Right cardiac atrium (tissue), 5 donors: ENCODE measurements at regions not wholly inside any gene's neighbourhood (a gene's known extent, or its start where the extent isn't known, plus 50 kb on each side); places are given as distances from the start of the nearest gene placed in this dataset.

ENCODE experiments used
- ATAC-seq, 2 donors: fragments of 200-7000 bp; cut with Tn5 transposase; one replicate each; pipeline versions ENCODE4 v1.8.0 to v1.9.1; 2020; ENCODE audit warnings: moderate library complexity in 2 of 2, mild to moderate bottlenecking in 1 of 2
- DNase-seq, 3 donors: peaks; one replicate each; pipeline ENCODE4 v3.0.0-alpha.2; 2020
- H3K27ac ChIP-seq: one replicate; pipeline ENCODE4 v1.5.1; 2013; ENCODE audit warnings: mild to moderate bottlenecking, low read length, control low read depth, moderate library complexity
- H3K27me3 ChIP-seq: one replicate; pipeline ENCODE4 v1.6.1; 2013; ENCODE audit not compliant: control insufficient read depth, insufficient read depth
- H3K4me1 ChIP-seq: one replicate; pipeline ENCODE4 v1.6.1; 2013; ENCODE audit warnings: low read length; ENCODE audit not compliant: control insufficient read depth, insufficient read depth
- H3K4me3 ChIP-seq: one replicate; pipeline ENCODE4 v1.5.1; 2013; ENCODE audit warnings: low read length, control low read depth
- H3K9me3 ChIP-seq: one replicate; pipeline ENCODE4 v1.6.1; 2013; ENCODE audit warnings: low read length; ENCODE audit not compliant: control insufficient read depth
- WGBS: extraction: QIAGEN DNeasy Blood & Tissue Kit; methylation state at CpG from one replicate; pipeline ENCODE4 v1.1.7; 2013; 5-methylcytosine and 5-hydroxymethylcytosine counted together
- intact Hi-C, 4 donors: fragments of 100-400 bp; cut with DNase I; formaldehyde crosslinking; loops; one replicate each; pipeline versions ENCODE4 v1.11.0 to v1.14.0; 2022 to 2023
- donor health status: healthy with polysubstance abuse.
- donor health status: DM: no; HTN: yes; CAD: no.
- donor health status: DM: no; HTN: no; CAD: no.
- donor health status: DM: no; HTN: yes; CAD: no; lungs with severe emphysema.
- donor health status: DM: yes; HTN: yes; CAD: no.

DNA sequence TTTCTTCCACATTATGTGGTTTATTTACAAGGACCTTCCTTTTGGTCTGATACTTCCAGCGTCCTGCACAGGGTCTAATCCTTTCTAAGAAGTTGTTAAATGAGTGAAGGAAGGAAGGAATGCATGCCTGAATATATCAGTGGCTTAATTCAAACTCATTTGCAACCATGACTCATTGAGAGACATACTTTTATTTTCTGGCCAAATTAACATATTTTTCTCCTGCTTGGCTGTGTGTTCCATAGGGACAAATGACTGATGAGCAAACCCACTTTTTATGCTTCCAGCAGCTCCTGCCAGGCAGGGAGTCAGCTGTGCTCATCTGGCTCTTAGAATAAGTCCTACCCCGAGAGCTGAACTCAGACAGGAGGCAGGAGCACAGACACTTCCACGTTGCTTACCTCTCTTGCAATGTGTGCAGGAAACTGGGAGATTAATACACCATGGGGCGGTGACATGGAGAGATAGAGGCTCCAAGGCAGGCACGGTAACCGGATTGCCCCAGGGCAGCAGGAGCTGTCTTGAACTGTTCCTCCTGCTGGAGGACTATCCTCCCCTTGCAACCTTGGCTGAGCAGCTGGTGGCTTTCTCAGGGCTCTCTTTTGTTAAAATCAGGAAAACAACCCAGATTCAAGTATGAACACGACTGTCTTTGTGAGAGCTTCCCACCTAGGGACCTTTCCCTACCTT is 667.5 kb upstream of the HS6ST1 start:
- intact Hi-C loops = no loop called here
- H3K27me3 ChIP-seq = no peaks in the 10 kb centered on the region
- no peaks in the 10 kb centered on the region for H3K4me1 ChIP-seq
- ATAC-seq = no peak
- no peaks in the 10 kb centered on the region for H3K9me3 ChIP-seq
- no peak for DNase-seq
- H3K27ac ChIP-seq = no peak overlapping the region
- WGBS = 33% methylated on average over 7 of the region's 7 CpGs
- H3K4me3 ChIP-seq = no peak overlapping the region

DNA sequence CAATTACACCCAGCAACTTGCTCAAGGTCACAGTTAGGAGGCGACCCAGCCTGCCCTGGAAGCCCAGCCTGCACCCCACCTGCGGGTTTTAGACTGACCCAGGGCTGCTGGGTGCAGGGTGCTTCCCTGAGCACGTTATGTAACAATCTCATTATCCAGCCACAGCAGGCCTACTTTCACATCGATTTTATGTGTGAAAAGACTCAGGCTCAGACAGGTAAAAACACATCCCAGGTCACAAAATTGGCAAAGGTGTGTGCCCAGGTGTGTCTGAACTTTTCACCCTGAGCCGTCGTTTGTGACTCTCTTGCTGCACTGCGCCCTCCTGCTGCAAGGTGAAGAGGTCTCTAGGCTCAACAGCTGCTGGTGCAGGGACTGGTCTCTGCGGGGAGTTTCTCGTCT is 668.2 kb upstream of the HS6ST1 start:
- 85% methylated on average over 9 of the region's 9 CpGs for WGBS
- H3K9me3 ChIP-seq = no peaks in the 10 kb centered on the region
- no peaks in the 10 kb centered on the region for H3K27me3 ChIP-seq
- no peak for ATAC-seq
- DNase-seq = no peak
- H3K4me3 ChIP-seq = no peak overlapping the region
- no peak overlapping the region for H3K27ac ChIP-seq
- intact Hi-C loops = no loop called here
- no peaks in the 10 kb centered on the region for H3K4me1 ChIP-seq

DNA sequence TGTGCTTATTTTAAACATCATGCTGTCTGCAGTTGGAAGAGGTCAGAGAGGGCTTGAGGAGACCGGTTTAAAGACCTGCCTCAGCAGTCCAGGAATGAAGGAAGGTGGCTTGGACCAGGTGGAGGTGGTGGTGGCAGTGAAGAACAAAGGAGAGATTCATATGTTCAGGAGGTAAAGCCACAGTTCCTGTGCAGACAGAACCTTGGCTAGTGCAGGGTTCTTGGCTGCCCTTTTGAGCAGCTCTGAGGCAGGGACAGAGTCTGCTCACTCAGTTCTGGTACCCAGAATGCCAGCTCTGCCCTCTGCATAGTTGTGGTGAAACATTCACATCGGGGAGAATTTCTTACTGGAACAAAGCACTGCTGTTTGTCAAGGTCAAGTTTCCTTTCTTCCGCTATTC is 669.7 kb upstream of the HS6ST1 start:
- Histone ChIP-seq H3K9me3 (no peaks in the 10 kb centered on the region), H3K27me3 (no peaks in the 10 kb centered on the region), H3K27ac (no peak overlapping the region), H3K4me3 (no peak overlapping the region), H3K4me1 (no peaks in the 10 kb centered on the region)
- DNase-seq (no peak), ATAC-seq (no peak)
- intact Hi-C loops = no loop called here
- WGBS = 68% methylated on average over 3 of the region's 3 CpGs

DNA sequence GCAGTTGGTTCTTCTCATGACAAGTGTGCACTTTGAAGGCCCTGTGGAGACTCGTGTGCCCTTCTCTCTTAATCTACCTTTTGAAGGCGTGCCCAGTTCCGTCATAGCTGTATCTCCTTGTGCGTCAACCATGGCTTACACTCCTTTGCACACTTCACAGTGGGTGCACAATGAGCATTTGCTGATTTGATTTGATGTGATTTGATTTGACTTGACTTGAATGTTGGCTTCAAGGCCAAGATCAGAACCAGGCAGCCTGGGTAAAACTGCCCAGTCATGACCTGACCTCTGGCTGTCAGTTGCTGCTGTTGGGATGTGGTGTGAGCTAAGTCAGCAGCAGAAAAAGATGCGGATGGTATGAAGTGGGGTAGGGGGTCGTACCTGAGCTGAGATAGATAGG is 670.3 kb upstream of the HS6ST1 start:
- Histone ChIP-seq H3K27me3 (no peaks in the 10 kb centered on the region), H3K4me3 (no peak overlapping the region), H3K27ac (no peak overlapping the region), H3K4me1 (no peaks in the 10 kb centered on the region), H3K9me3 (no peaks in the 10 kb centered on the region)
- DNase-seq = no peak
- no peak for ATAC-seq
- 89% methylated on average over 6 of the region's 6 CpGs for WGBS
- intact Hi-C loops = no loop called here

DNA sequence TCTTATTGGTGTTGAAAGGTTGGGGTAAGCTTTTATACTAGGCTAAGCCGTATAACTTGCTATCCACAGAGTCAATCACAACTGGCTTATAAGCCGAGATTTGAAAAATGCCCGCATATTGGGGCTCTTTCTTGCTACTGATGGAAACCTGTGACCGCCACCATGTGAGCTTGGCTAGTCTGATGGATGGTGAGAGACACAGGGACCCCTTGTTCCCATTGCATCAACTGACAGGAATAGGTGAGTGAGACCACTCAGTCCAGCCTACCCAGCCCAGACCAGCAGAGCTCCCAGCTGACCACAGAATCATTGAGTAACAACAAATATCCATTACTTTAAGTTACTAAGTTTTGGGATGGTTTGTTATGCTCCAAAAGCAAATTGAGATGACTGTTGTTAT is 676.4 kb upstream of the HS6ST1 start:
- H3K27ac ChIP-seq = no peak overlapping the region
- 96% methylated on average over 4 of the region's 4 CpGs for WGBS
- DNase-seq (no peak), ATAC-seq (no peak)
- no peaks in the 10 kb centered on the region for H3K27me3 ChIP-seq
- no peaks in the 10 kb centered on the region for H3K4me1 ChIP-seq
- H3K4me3 ChIP-seq = no peak overlapping the region
- no peaks in the 10 kb centered on the region for H3K9me3 ChIP-seq
- intact Hi-C loops = no loop called here

DNA sequence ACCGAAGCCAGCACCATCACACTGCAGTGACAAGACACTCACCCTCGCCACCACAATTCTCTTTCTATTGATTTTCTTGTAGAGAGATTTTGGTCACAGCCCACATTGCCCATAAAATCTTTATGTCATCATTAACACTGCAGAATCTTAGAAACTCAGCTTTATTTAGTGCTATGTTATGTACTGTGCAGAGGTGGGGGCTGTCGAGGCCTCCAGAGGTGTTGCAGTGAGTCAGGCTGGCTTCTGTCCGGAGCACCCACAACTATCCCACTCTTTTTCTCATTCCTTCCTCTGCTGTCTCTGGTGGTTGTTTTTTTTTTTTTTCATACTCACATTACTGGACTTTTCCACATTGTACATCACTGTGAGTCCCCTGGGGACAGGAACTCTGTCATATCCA is 677.4 kb upstream of the HS6ST1 start:
- DNase-seq = no peak
- H3K4me3 ChIP-seq = no peak overlapping the region
- WGBS = 88% methylated on average over 4 of the region's 4 CpGs
- H3K4me1 ChIP-seq = no peaks in the 10 kb centered on the region
- H3K27me3 ChIP-seq = no peaks in the 10 kb centered on the region
- intact Hi-C loops = no loop called here
- no peak for ATAC-seq
- H3K9me3 ChIP-seq = no peaks in the 10 kb centered on the region
- H3K27ac ChIP-seq = no peak overlapping the region

DNA sequence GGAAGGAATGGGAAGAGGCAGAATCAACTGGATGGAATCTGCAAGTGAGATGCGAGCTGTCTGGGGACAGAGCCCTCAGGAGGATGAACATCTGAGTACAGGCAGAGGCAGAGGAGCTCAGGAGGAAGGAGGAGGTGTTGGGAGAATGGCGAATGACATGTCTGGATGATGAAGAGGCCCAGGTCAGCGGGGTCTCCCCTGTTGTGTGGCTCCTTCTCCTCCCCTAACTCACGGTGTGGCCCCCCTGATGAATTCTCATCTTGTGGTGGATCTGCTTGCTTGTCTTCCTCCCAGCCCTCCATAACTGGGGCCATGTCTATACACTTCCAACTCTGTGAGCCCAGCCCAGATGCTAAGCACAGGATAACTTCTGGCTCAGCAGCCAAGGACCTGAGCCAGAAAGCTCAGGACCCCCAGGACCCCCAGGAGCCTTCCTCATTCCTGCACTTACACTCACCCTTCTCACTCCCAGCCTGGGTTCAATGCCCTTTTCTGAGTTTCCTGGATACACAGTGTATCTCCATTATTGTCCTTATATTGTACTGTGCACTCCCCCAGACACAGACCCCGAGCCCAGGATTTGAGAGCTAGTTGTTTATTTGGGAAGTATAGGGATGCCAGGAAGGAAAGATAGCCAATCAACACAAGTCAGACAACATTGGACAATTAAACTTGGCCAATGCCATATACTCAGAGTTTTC is 678.6 kb upstream of the HS6ST1 start:
- no peak for ATAC-seq
- 80% methylated on average over 5 of the region's 5 CpGs for WGBS
- intact Hi-C loops = no loop called here
- Histone ChIP-seq H3K4me1 (no peaks in the 10 kb centered on the region), H3K27me3 (no peaks in the 10 kb centered on the region), H3K4me3 (no peak overlapping the region), H3K9me3 (no peaks in the 10 kb centered on the region), H3K27ac (no peak overlapping the region)
- DNase-seq = no peak

DNA sequence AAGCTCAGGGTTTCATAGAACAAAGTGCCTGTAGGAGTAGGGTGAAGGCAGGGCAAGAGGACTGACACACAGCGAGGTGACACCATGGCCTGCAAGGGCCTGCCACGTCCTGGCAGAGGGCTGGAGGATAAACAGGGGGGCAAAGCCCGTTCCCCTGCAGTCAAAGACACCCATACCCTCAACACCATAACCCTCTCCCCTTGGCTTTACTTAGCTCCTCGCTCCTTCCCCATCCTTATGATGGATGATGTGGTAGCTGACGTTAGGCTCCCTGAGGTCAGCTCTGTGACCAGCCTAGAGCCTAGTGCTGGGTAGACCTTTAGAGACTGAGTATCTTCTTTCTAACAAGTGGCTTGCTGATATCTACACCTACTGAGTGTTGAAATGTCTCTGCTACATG is 683.3 kb upstream of the HS6ST1 start:
- Histone ChIP-seq H3K4me3 (no peak overlapping the region), H3K4me1 (no peaks in the 10 kb centered on the region), H3K9me3 (no peaks in the 10 kb centered on the region), H3K27me3 (no peaks in the 10 kb centered on the region), H3K27ac (no peak overlapping the region)
- ATAC-seq = no peak
- WGBS = 76% methylated on average over 5 of the region's 5 CpGs
- DNase-seq = no peak
- intact Hi-C loops = no loop called here

DNA sequence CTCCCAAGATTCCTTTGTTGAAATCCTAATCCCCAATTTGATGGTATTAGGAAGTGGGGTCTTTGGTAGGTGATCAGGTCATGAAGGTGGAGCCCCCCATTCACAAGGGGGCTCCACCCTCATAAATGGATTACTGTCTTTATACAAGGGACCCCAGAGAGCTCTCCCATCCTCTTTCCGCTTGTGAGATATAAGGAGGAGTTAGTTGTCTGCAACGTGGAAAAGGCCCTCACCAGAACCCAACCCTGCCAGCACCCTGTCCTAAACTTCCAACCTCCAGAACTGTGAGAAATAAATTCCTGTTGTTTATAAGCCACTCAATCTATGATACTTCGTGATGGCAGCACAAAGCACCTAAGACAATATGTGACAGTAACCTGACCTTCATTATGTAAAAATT is 684.1 kb upstream of the HS6ST1 start:
- intact Hi-C loops = no loop called here
- Histone ChIP-seq H3K27me3 (no peaks in the 10 kb centered on the region), H3K4me3 (no peak overlapping the region), H3K4me1 (no peaks in the 10 kb centered on the region), H3K9me3 (no peaks in the 10 kb centered on the region), H3K27ac (no peak overlapping the region)
- DNase-seq = no peak
- no peak for ATAC-seq
- 85% methylated on average over 3 of the region's 3 CpGs for WGBS

DNA sequence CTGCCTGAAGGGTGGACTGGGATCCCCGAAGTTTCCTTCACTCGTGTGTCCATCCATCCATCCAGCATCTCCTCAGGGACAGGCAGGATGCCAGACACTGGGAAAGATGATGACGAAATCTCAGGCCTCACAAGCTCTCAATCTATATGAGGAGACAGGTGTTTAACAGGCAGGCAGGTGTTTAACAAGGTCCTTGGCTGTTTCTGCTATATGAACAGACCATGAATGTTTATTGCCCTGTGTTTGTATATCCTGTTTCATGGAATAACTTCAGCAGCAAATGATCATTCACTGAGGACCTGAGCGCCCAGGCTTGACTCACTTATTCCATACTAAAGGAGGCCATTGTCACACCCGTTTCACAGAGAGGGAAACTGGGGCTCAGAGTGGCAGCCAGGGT is 685.8 kb upstream of the HS6ST1 start:
- Histone ChIP-seq H3K4me3 (no peak overlapping the region), H3K4me1 (no peaks in the 10 kb centered on the region), H3K27me3 (no peaks in the 10 kb centered on the region), H3K9me3 (no peaks in the 10 kb centered on the region), H3K27ac (no peak overlapping the region)
- ATAC-seq (no peak), DNase-seq (no peak)
- intact Hi-C loops = no loop called here
- WGBS = 76% methylated on average over 5 of the region's 5 CpGs

DNA sequence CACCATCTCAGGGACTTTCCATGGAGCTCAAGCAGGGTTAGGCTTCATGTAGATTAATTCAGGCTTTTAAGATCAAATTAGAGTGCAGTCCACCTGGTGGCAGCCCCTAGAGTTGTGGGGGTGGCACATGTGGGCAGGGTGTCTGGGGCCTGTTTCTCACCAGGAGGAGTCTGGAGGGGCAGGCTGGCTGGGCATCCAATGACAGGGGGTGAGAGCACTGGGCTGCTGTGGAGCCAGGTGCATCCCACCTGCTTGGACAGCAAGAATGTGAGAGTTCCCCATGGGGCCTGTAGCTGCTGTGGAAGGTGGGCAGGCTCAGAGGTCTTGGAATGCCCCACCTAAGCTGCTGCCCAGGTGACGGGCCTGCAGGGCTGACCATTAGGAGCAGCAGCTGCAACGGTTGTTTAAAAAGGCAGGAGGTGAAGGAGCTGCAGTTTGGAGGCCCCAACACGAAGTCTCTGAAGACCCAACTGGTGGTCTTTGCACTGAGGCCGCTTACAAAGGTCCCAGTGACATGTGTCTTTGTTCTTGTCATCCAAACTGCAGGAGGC is 686.3 kb upstream of the HS6ST1 start:
- intact Hi-C loops = no loop called here
- no peak overlapping the region for H3K27ac ChIP-seq
- H3K4me1 ChIP-seq = no peaks in the 10 kb centered on the region
- DNase-seq (no peak), ATAC-seq (no peak)
- no peaks in the 10 kb centered on the region for H3K9me3 ChIP-seq
- WGBS = 94% methylated on average over 4 of the region's 4 CpGs
- no peaks in the 10 kb centered on the region for H3K27me3 ChIP-seq
- no peak overlapping the region for H3K4me3 ChIP-seq
